Fibroblast of mammary gland (primary cell): ENCODE measurements at regions not wholly inside any gene's neighbourhood (a gene's known extent, or its start where the extent isn't known, plus 50 kb on each side); places are given as distances from the start of the nearest gene placed in this dataset.

ENCODE experiments used
- DNase-seq: peaks from one replicate; pipeline ENCODE4 v3.0.0-alpha.2; 2010; ENCODE audit warnings: low read depth
- H3K4me3 ChIP-seq: 2 replicates; pipeline ENCODE4 v1.5.1; 2011; ENCODE audit warnings: low read depth, mild to moderate bottlenecking, low read length, moderate library complexity; ENCODE audit not compliant: control insufficient read depth
- TF ChIP-seq, protein P1 (sequence below): conservative IDR thresholded peaks from 2 replicates; pipeline ENCODE4 v1.5.1; 2011; ENCODE audit warnings: low read depth, low read length, inconsistent platforms; ENCODE audit not compliant: control insufficient read depth, insufficient read depth

DNA sequence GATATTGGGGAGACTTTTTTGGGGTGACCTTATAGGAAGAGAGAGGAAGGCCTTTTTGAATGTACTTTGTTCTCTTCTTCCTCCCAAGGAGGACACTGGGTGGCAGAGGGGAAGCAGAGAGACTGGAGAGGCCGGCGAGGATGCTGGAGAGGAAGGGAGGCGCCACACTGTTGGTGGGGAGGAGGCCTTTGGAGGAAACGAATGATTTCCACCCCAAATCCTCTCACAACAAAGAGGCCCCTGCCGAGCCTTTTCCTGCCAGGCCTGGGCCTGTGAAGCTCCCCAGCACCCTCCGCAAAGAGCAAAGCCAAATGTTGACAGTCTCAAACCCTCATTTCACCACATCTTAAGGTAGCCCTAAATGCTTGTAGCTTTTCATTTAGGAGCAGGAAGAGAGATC, 59.0 kb upstream of the UPP2 start:
- no peak for DNase-seq
- TF ChIP-seq, protein P1, sequence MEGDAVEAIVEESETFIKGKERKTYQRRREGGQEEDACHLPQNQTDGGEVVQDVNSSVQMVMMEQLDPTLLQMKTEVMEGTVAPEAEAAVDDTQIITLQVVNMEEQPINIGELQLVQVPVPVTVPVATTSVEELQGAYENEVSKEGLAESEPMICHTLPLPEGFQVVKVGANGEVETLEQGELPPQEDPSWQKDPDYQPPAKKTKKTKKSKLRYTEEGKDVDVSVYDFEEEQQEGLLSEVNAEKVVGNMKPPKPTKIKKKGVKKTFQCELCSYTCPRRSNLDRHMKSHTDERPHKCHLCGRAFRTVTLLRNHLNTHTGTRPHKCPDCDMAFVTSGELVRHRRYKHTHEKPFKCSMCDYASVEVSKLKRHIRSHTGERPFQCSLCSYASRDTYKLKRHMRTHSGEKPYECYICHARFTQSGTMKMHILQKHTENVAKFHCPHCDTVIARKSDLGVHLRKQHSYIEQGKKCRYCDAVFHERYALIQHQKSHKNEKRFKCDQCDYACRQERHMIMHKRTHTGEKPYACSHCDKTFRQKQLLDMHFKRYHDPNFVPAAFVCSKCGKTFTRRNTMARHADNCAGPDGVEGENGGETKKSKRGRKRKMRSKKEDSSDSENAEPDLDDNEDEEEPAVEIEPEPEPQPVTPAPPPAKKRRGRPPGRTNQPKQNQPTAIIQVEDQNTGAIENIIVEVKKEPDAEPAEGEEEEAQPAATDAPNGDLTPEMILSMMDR, result no peak
- H3K4me3 ChIP-seq, result no peak overlapping the region

DNA sequence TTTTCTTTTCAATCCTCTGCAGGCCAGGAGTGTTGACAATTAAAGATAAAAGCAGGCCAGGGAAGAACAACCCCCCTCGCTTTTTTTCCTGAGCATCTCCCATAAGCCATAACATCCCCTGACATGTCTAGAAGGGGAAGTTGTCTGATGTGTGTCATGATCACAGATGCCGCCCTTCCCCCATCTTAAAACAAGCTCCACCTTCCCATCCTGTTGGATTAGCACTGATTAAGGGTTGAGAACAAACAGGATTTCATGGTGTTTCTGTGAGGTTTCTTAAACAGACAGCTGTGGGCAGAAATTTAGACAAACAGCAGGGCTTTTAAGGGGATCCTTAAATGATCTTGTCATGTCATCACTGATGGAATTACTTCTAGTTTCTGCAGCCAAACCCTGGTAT, 59.4 kb upstream of the UPP2 start:
- TF ChIP-seq, protein P1, result no peak
- H3K4me3 ChIP-seq, result no peak overlapping the region
- DNase-seq, result no peak

DNA sequence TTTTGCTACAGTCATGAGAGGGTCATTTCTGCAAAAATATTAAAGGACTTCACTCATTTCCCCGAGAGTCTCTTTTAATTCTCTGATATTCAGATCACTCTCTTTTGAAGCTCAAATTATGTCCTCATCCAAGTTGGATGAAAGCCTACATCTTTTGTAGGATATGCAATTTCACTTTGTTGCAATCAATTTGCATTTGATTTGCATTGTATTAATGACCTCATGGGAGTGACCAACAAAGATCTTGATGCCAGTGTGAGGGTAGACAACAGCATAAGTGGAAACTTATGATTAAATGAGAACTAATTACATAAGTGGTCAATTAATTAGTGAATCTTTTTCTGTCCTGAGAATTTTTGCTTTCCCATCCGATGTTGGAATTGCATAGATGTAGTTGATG, 60.3 kb upstream of the UPP2 start:
- TF ChIP-seq, protein P1, result no peak
- no peak for DNase-seq
- H3K4me3 ChIP-seq, result no peak overlapping the region

DNA sequence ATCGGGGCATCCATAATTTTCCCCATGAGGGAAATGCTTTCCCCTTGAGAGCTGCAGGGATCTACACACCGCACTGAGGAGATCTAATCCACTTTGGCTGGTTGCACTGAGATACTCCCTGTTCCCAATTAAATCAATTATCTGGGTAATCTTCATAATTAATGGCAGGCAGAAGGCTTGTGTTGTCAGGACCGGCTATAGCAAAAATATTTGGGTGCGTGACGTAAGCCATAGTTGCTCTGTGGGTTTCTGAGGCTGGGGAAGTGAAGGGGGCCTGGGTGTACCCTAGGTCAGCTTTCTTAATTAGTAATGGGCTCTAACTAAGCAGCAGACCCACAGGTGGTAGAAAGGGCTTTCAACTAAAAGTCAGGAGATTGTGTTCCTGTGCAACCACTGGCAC, 62.8 kb upstream of the UPP2 start:
- TF ChIP-seq, protein P1, result no peak
- DNase-seq, result no peak

DNA sequence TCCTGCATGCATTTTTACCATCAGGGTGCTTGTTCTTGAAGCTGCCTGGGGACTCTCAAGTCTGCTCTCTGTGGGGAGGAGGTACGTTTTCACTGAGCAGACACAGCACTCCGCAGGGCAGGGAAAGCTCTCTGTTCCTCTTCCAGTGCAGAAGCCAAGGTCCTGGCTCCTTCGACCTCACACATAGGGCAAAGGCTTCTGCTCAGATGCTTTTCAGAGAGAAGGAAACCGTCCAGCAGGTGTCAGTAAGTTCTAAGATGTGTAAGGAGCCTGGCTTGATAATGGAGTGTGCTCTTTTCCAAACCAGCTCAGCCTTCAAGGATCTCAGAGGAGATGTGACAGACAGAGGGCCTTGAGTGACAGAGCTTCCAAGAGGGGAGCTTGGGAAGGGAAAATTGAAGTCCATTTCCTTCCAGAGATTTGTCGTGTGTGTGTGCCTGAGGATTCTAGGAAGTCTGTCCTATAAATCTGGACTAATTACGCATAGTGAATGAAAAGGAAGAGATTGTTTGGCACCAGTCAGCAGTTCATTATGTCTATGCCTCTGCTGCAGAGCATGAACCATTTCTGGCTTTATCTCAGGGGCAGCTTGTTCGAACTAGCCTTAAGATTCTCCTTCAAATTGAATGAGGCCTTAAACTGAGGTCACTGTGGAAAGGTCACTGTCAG, 67.3 kb upstream of the UPP2 start:
- DNase-seq, result peak; percentile 69
- H3K4me3 ChIP-seq, result no peak overlapping the region
- TF ChIP-seq, protein P1, result peak; percentile 53

More for the DNA sequence above, 62.8 kb upstream of the UPP2 start:
- no peak overlapping the region for H3K4me3 ChIP-seq

DNA sequence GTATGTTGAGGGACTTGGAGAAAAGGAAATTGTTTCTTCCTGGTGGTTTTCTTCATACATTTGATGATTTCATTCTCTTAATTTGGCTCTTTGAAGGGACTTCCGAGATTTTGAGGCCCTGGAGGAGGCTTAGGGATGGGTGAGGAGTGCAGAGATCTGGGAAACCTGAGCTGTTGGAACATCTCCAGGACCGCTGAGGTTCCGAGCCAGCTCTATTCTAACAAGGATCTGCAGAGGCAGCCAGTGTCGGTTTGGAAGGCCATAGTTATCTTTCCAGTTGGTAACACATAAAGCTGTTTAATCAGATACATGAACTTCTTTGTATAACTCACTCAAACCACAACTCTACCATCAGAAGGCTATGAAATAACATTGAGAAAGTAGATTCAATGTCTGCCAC, 70.3 kb upstream of the UPP2 start:
- H3K4me3 ChIP-seq, result no peak overlapping the region
- no peak for DNase-seq
- TF ChIP-seq, protein P1, result no peak
